H1 (cell line): ENCODE measurements at regions not wholly inside any gene's neighbourhood (a gene's known extent, or its start where the extent isn't known, plus 50 kb on each side); places are given as distances from the start of the nearest gene placed in this dataset.

Experiments
- CTCF ChIA-PET: fragments of 300-600 bp; sonication (Branson Sonifier 250); formaldehyde crosslinking; loops from one replicate; lab custom pipeline; 2021; ENCODE audit not compliant: partially characterized antibody; lab: Charles Lee
- POLR2A ChIA-PET: fragments of 300-600 bp; sonication (Branson Sonifier 250); formaldehyde crosslinking; loops from one replicate; lab custom pipeline; 2021; ENCODE audit warnings: inconsistent platforms; ENCODE audit not compliant: partially characterized antibody; lab: Charles Lee
- DNase-seq, 2 experiments: peaks; one replicate each; pipeline versions ENCODE4 v3.0.0 to v3.0.0-alpha.2; 2010 to 2022; ENCODE audit warnings: low spot score in 2 of 2, low read depth in 1 of 2, mixed read lengths in 1 of 2
- FAIRE-seq: peaks from 2 replicates; lab custom pipeline; 2011; peaks lifted over from hg19 to GRCh38; lab: Jason Lieb, UNC
- H2AFZ ChIP-seq: 2 replicates; pipeline ENCODE4 v1.8.1; 2012; ENCODE audit warnings: low read length, inconsistent platforms
- H2AK5ac ChIP-seq: 2 replicates; pipeline ENCODE4 v1.6.1; 2013; ENCODE audit warnings: low read depth, low read length
- H2BK120ac ChIP-seq: replicated peaks from 2 replicates; pipeline ENCODE3; 2013; ENCODE audit warnings: low read depth, low read length, inconsistent platforms
- H2BK12ac ChIP-seq: 2 replicates; pipeline ENCODE4 v1.6.1; 2013; ENCODE audit warnings: low read depth, low read length
- H2BK15ac ChIP-seq: 2 replicates; pipeline ENCODE4 v1.6.1; 2013; ENCODE audit warnings: low read length
- H2BK20ac ChIP-seq: 2 replicates; pipeline ENCODE4 v1.6.1; 2013; ENCODE audit warnings: low read length
- H2BK5ac ChIP-seq: 2 replicates; pipeline ENCODE4 v1.6.1; 2013; ENCODE audit warnings: low read depth, low read length
- H3K14ac ChIP-seq: 2 replicates; pipeline ENCODE4 v1.6.1; 2013; ENCODE audit warnings: inconsistent platforms; ENCODE audit not compliant: insufficient read length
- H3K18ac ChIP-seq: 2 replicates; pipeline ENCODE4 v1.6.1; 2013; ENCODE audit warnings: low read length; ENCODE audit errors: extremely low read depth
- H3K23ac ChIP-seq: 2 replicates; pipeline ENCODE4 v1.6.1; 2013; ENCODE audit warnings: inconsistent platforms; ENCODE audit not compliant: insufficient read length
- H3K23me2 ChIP-seq: 2 replicates; pipeline ENCODE4 v1.6.1; 2013; ENCODE audit warnings: low read depth, low read length
- H3K27ac ChIP-seq: 2 replicates; pipeline ENCODE4 v1.6.1; 2011; ENCODE audit warnings: low read depth, low read length, inconsistent platforms
- H3K27me3 ChIP-seq, 4 experiments: replicated peaks in 1 of 4; 1 replicate in 1 of 4; 2 replicates in 3 of 4; pipeline versions ENCODE4 v1.6.1 to v1.8.1; 2011 to 2013; ENCODE audit warnings: low read length in 3 of 4, mild to moderate bottlenecking in 3 of 4, inconsistent platforms in 2 of 4, mixed read lengths in 2 of 4, moderate library complexity in 1 of 4; ENCODE audit not compliant: control insufficient read depth in 3 of 4, insufficient read depth in 3 of 4; ENCODE audit errors: extremely low read depth in 1 of 4
- H3K36me3 ChIP-seq, 4 experiments: 2 replicates each; pipeline versions ENCODE4 v1.6.1 to v1.8.1; 2011 to 2013; ENCODE audit warnings: mild to moderate bottlenecking in 4 of 4, low read length in 3 of 4, moderate library complexity in 2 of 4, control low read depth in 1 of 4, inconsistent platforms in 1 of 4; ENCODE audit not compliant: insufficient read depth in 4 of 4, control insufficient read depth in 2 of 4
- H3K4ac ChIP-seq: replicated peaks from 2 replicates; pipeline ENCODE3; 2013; ENCODE audit warnings: low read length, low read depth, mixed read lengths, inconsistent platforms; ENCODE audit not compliant: insufficient read length
- H3K4me1 ChIP-seq, 4 experiments: replicated peaks in 1 of 4; 1 replicate in 1 of 4; 2 replicates in 3 of 4; pipeline versions ENCODE4 v1.6.1 to v1.8.1; 2011 to 2013; ENCODE audit warnings: low read length in 3 of 4, inconsistent platforms in 2 of 4, mixed read lengths in 1 of 4; ENCODE audit not compliant: insufficient read depth in 4 of 4, control insufficient read depth in 3 of 4
- H3K4me2 ChIP-seq, 2 experiments: 2 replicates each; pipeline versions ENCODE4 v1.6.1 to v1.8.1; 2011 to 2013; ENCODE audit warnings: low read depth in 2 of 2, low read length in 2 of 2, control low read depth in 1 of 2, inconsistent platforms in 1 of 2, mild to moderate bottlenecking in 1 of 2; ENCODE audit not compliant: insufficient read depth in 1 of 2
- H3K4me3 ChIP-seq, 4 experiments: fragments of 200-600, 300-600 bp in 1 of 4; sonication (generic), shearing (Covaris generic), sonication (Bioruptor Twin) in 1 of 4; 2 replicates each; pipeline versions ENCODE4 v1.5.1 to v1.8.1; 2011 to 2016; ENCODE audit warnings: low read length in 4 of 4, low read depth in 3 of 4, control low read depth in 2 of 4, inconsistent platforms in 2 of 4, mild to moderate bottlenecking in 2 of 4, mixed read lengths in 1 of 4, moderate library complexity in 1 of 4; ENCODE audit not compliant: insufficient read depth in 2 of 4; ENCODE audit errors: extremely low read depth in 1 of 4
- H3K56ac ChIP-seq: replicated peaks from 2 replicates; pipeline ENCODE3; 2013; ENCODE audit warnings: low read depth, mild to moderate bottlenecking, mixed read lengths, low read length, inconsistent platforms; ENCODE audit not compliant: insufficient read length
- H3K79me1 ChIP-seq: 2 replicates; pipeline ENCODE4 v1.6.1; 2013; ENCODE audit warnings: low read depth, low read length, control low read depth
- H3K79me2 ChIP-seq, 2 experiments: 2 replicates each; pipeline versions ENCODE4 v1.6.1 to v1.8.1; 2012 to 2013; ENCODE audit warnings: low read length in 2 of 2, mild to moderate bottlenecking in 2 of 2, inconsistent platforms in 1 of 2; ENCODE audit not compliant: insufficient read depth in 2 of 2, control insufficient read depth in 1 of 2
- H3K9ac ChIP-seq, 4 experiments: replicated peaks in 1 of 4; 1 replicate in 1 of 4; 2 replicates in 3 of 4; pipeline versions ENCODE4 v1.6.1 to v1.8.1; 2011 to 2013; ENCODE audit warnings: low read depth in 3 of 4, low read length in 3 of 4, control low read depth in 2 of 4, mild to moderate bottlenecking in 2 of 4, moderate library complexity in 2 of 4, inconsistent platforms in 1 of 4; ENCODE audit errors: extremely low read depth in 1 of 4
- H3K9me3 ChIP-seq, 2 experiments: 2 replicates each; pipeline versions ENCODE4 v1.6.1 to v1.8.1; 2012 to 2013; ENCODE audit warnings: mild to moderate bottlenecking in 2 of 2, moderate library complexity in 2 of 2, control low read depth in 1 of 2, inconsistent platforms in 1 of 2, low read depth in 1 of 2, low read length in 1 of 2, mixed read lengths in 1 of 2; ENCODE audit not compliant: insufficient read depth in 2 of 2
- H4K20me1 ChIP-seq, 2 experiments: replicated peaks in 1 of 2; 2 replicates each; pipeline versions ENCODE3 to v1.8.1; 2011 to 2013; ENCODE audit warnings: inconsistent platforms in 2 of 2, low read length in 2 of 2, mild to moderate bottlenecking in 1 of 2; ENCODE audit not compliant: insufficient read depth in 2 of 2, control insufficient read depth in 1 of 2
- H4K5ac ChIP-seq: 2 replicates; pipeline ENCODE4 v1.6.1; 2013; ENCODE audit warnings: low read length, low read depth, mixed read lengths, inconsistent platforms; ENCODE audit not compliant: insufficient read length
- H4K8ac ChIP-seq: 2 replicates; pipeline ENCODE4 v1.8.0; 2013; ENCODE audit warnings: mild to moderate bottlenecking, moderate library complexity, low read length, inconsistent platforms; ENCODE audit not compliant: insufficient read depth; ENCODE audit errors: extremely low read depth
- H4K91ac ChIP-seq: replicated peaks from 2 replicates; pipeline ENCODE3; 2013; ENCODE audit warnings: low read length, mixed read lengths, inconsistent platforms; ENCODE audit not compliant: insufficient read length
- BACH1 ChIP-seq: IDR thresholded peaks from 2 replicates; pipeline ENCODE4 v1.6.1; 2012; ENCODE audit warnings: low read length, improper control_type of control experiment
- CBX8 ChIP-seq: fragments of 300-800, 300-1000 bp; sonication (generic); IDR thresholded peaks from 2 replicates; pipeline ENCODE4 v1.7.1; 2016; ENCODE audit warnings: low read depth, low read length, borderline replicate concordance
- CHD2 ChIP-seq: IDR thresholded peaks from 2 replicates; pipeline ENCODE4 v1.6.1; 2012; ENCODE audit warnings: low read length, improper control_type of control experiment
- GABPA ChIP-seq: IDR thresholded peaks from 2 replicates; pipeline ENCODE4 v1.6.1; 2011; ENCODE audit warnings: mild to moderate bottlenecking, low read length, moderate library complexity, borderline replicate concordance; ENCODE audit not compliant: insufficient read depth
- POLR2AphosphoS5 ChIP-seq: IDR thresholded peaks from 2 replicates; pipeline ENCODE4 v1.6.1; 2011; ENCODE audit warnings: low read depth, low read length
- RXRA ChIP-seq: IDR thresholded peaks from 2 replicates; pipeline ENCODE4 v1.6.1; 2011; ENCODE audit warnings: low read depth, mild to moderate bottlenecking, low read length, moderate library complexity; ENCODE audit not compliant: insufficient read depth
- TAF1 ChIP-seq: IDR thresholded peaks from 2 replicates; pipeline ENCODE4 v1.6.1; 2011; ENCODE audit warnings: mild to moderate bottlenecking, low read depth, low read length
- WGBS, 2 experiments: shearing (Covaris generic) in 1 of 2; methylation state at CpG; one replicate each; pipeline versions ENCODE4 v1.1.6 to v1.1.7; 2013 to 2015; ENCODE audit warnings: low lambda C conversion rate in 2 of 2, mixed read lengths in 2 of 2, inconsistent platforms in 1 of 2, low coverage in 1 of 2, missing lambda C conversion rate in 1 of 2; ENCODE audit not compliant: insufficient replicate concordance in 2 of 2, insufficient coverage in 1 of 2, insufficient read length in 1 of 2; ENCODE audit errors: extremely low coverage in 1 of 2, missing lambda C conversion rate in 1 of 2; 5-methylcytosine and 5-hydroxymethylcytosine counted together
- TF ChIP-seq, protein P1 (sequence below): IDR thresholded peaks from 2 replicates; pipeline ENCODE4 v1.6.1; 2012; ENCODE audit warnings: inconsistent platforms

DNA sequence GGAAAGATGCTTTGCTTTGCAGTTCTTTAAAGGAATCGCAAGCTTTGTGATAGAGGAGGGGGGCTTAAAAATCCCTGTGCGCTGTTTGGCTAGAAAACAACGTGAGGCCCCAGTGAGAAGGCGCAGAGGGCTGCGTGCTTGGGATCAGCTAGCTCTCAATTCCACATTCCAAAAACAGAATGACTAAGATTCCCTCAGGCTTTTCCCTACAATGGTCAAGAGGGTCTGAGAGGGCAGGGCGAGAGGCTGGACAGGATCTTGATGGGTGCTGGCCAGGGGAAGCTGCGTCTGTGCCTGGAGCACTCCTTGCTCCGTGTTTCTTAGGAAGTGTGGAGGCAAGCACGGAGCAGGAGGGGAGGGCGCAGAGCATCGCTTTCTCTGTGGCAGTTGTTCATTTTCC, 72.1 kb upstream of the INHBA start:
- FAIRE-seq (no peak), DNase-seq (no peak)
- no peak overlapping the region for H3K4ac ChIP-seq
- H3K4me1 ChIP-seq: peaks cover 0 to 3% (median 0%) of the 10 kb centered on the region in 4 experiments; a peak in 1 of 7 replicates
- no peaks in the 10 kb centered on the region for H4K20me1 ChIP-seq
- no peak overlapping the region for H3K4me2 ChIP-seq
- H3K36me3 ChIP-seq: no peaks in the 10 kb centered on the region
- no peak overlapping the region for H3K9ac ChIP-seq
- H2BK120ac ChIP-seq: no peak overlapping the region
- peak overlapping the region; percentile 45; the same call in 1 of the 2 replicates for H2AFZ ChIP-seq
- no peak overlapping the region for H2BK15ac ChIP-seq
- no peak overlapping the region for H3K14ac ChIP-seq
- H4K5ac ChIP-seq: no peak overlapping the region
- no peak overlapping the region for H2BK20ac ChIP-seq
- no peaks in the 10 kb centered on the region for H3K27me3 ChIP-seq
- H3K9me3 ChIP-seq: no peaks in the 10 kb centered on the region
- H3K4me3 ChIP-seq: no peak overlapping the region
- H3K79me2 ChIP-seq: no peaks in the 10 kb centered on the region
- no peak overlapping the region for H3K23ac ChIP-seq
- POLR2A ChIA-PET: no interaction called here
- H3K23me2 ChIP-seq: no peaks in the 10 kb centered on the region
- 90% methylated on average over 11 of the region's 11 CpGs; no CpG with 5 or more reads in 1 of the 2 experiments for WGBS, 2 experiments
- H3K79me1 ChIP-seq: no peaks in the 10 kb centered on the region
- H2BK12ac ChIP-seq: 0 out of 2 replicates have a peak overlapping the region, but pooled peaks have one; percentile 39
- H2BK5ac ChIP-seq: no peak overlapping the region
- H3K18ac ChIP-seq: no peak overlapping the region
- H3K27ac ChIP-seq: no peak overlapping the region
- no peak overlapping the region for H2AK5ac ChIP-seq
- CTCF ChIA-PET: no interaction called here
- TF ChIP-seq, protein P1, sequence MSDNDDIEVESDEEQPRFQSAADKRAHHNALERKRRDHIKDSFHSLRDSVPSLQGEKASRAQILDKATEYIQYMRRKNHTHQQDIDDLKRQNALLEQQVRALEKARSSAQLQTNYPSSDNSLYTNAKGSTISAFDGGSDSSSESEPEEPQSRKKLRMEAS: no peak
- no peak for TF ChIP-seq RXRA
- TF ChIP-seq CHD2: no peak
- no peak for TF ChIP-seq POLR2AphosphoS5
- TF ChIP-seq GABPA: no peak
- no peak for TF ChIP-seq BACH1
- no peak for TF ChIP-seq CBX8
- TF ChIP-seq TAF1: no peak
- H4K91ac ChIP-seq: no peak overlapping the region
- H3K56ac ChIP-seq: no peak overlapping the region
- H4K8ac ChIP-seq: peak overlapping the region; percentile 82; the same call in 1 of the 2 replicates
